ENCODE measurements at regions not wholly inside any gene's neighbourhood (a gene's known extent, or its start where the extent isn't known, plus 50 kb on each side); places are given as distances from the start of the nearest gene placed in this dataset.

GRCh38 chr7:25669961-25670841 is 441.9 kb upstream of the NPVF start:
- no peak for DNase-seq (ENCODE audit: low spot score)
- CTCF ChIA-PET = interaction anchor here (0.6 to 0.7 kb wide), 2 partner anchors 52 to 1573 kb away, joined by 4 to 7 read pairs; no protein-coding TSS in a partner anchor
- no peak for TF ChIP-seq CTCF (conservative IDR thresholded peaks at IDR 0.05; ENCODE audit: low read depth)
- POLR2A ChIA-PET (ENCODE audit: low non-redundant PET) = interaction anchor here (0.5 kb wide), 1 partner anchor 530 kb away, joined by 3 read pairs; no protein-coding TSS in a partner anchor
- no peak overlapping the region for H3K27ac ChIP-seq

- ChIA-PET CTCF (interaction anchor here (0.6 kb wide), 1 partner anchor 1572 kb away, joined by 4 read pairs; no protein-coding TSS in a partner anchor), POLR2A (ENCODE audit: low non-redundant PET) (no interaction called here)
- no peak for DNase-seq (ENCODE audit: low spot score)
- TF ChIP-seq CTCF (conservative IDR thresholded peaks at IDR 0.05; ENCODE audit: low read depth) = no peak
- H3K27ac ChIP-seq = no peak overlapping the region
These were observed 442.8 kb upstream of the NPVF start for GRCh38 chr7:25671111-25671510.

GRCh38 chr7:25672496-25672895 is 444.2 kb upstream of the NPVF start:
- no peak for TF ChIP-seq CTCF (conservative IDR thresholded peaks at IDR 0.05; ENCODE audit: low read depth)
- DNase-seq (ENCODE audit: low spot score) = no peak
- ChIA-PET CTCF (no interaction called here), POLR2A (ENCODE audit: low non-redundant PET) (no interaction called here)
- H3K27ac ChIP-seq = no peak overlapping the region

GRCh38 chr7:25675789-25676474 is 447.6 kb upstream of the NPVF start:
- CTCF ChIA-PET = interaction anchor here (0.6 kb wide), 1 partner anchor 59 kb away, joined by 3 read pairs; no protein-coding TSS in a partner anchor
- POLR2A ChIA-PET (ENCODE audit: low non-redundant PET) = no interaction called here
- H3K27ac ChIP-seq = no peak overlapping the region

GRCh38 chr7:25677595-25677994 is 449.3 kb upstream of the NPVF start:
- TF ChIP-seq CTCF (conservative IDR thresholded peaks at IDR 0.05; ENCODE audit: low read depth) = no peak
- no peak for DNase-seq (ENCODE audit: low spot score)
- CTCF ChIA-PET = interaction anchor here (0.7 kb wide), 1 partner anchor 558 kb away, joined by 3 read pairs; no protein-coding TSS in a partner anchor
- no peak overlapping the region for H3K27ac ChIP-seq
- POLR2A ChIA-PET (ENCODE audit: low non-redundant PET) = no interaction called here

More at GRCh38 chr7:25675789-25676474, 447.6 kb upstream of the NPVF start:
- TF ChIP-seq CTCF (conservative IDR thresholded peaks at IDR 0.05; ENCODE audit: low read depth) = no peak
- DNase-seq (ENCODE audit: low spot score) = no peak

GRCh38 chr7:25678215-25678614 is 449.9 kb upstream of the NPVF start:
- no peak for TF ChIP-seq CTCF (conservative IDR thresholded peaks at IDR 0.05; ENCODE audit: low read depth)
- POLR2A ChIA-PET (ENCODE audit: low non-redundant PET) = no interaction called here
- no peak for DNase-seq (ENCODE audit: low spot score)

More at GRCh38 chr7:25678215-25678614, 449.9 kb upstream of the NPVF start:
- no peak overlapping the region for H3K27ac ChIP-seq
- CTCF ChIA-PET = interaction anchor here (0.7 kb wide), 1 partner anchor 557 kb away, joined by 3 read pairs; no protein-coding TSS in a partner anchor

Data from RWPE1 (cell line).